GM23338 (cell line): ENCODE measurements at regions not wholly inside any gene's neighbourhood (a gene's known extent, or its start where the extent isn't known, plus 50 kb on each side); places are given as distances from the start of the nearest gene placed in this dataset.
"Not testable (repeated sequence)": the region's sequence is repeated elsewhere in the genome, so short reads cannot be mapped to it uniquely, and the experiment has no call there.

Experiments
- ATAC-seq: fragments of 200-7000 bp; cut with Tn5 transposase; 3 replicates; pipeline ENCODE4 v1.9.1; 2020
- DNase-seq: peaks from one replicate; pipeline ENCODE4 v3.0.0-alpha.2; 2015; ENCODE audit warnings: low spot score
- H2AFZ ChIP-seq: fragments of 200-600 bp; sonication (generic); 2 replicates; pipeline ENCODE4 v1.8.0; 2016; ENCODE audit warnings: antibody characterized with exemption, mild to moderate bottlenecking, moderate library complexity
- H3F3A ChIP-seq: fragments of 200-600 bp; sonication (generic); replicated peaks from 2 replicates; pipeline ENCODE4 v1.8.0; 2017; ENCODE audit warnings: antibody characterized with exemption, mixed run types, low read depth
- H3K27ac ChIP-seq: fragments of 200-600 bp; sonication (generic); 2 replicates; pipeline ENCODE4 v1.6.1; 2016; ENCODE audit warnings: low read depth
- H3K27me3 ChIP-seq: fragments of 200-600 bp; sonication (generic); 2 replicates; pipeline ENCODE4 v1.8.0; 2016; ENCODE audit warnings: mild to moderate bottlenecking, mixed run types, moderate library complexity; ENCODE audit not compliant: insufficient read depth
- H3K36me3 ChIP-seq: fragments of 200-600 bp; sonication (generic); 2 replicates; pipeline ENCODE4 v1.8.0; 2016; ENCODE audit warnings: mild to moderate bottlenecking; ENCODE audit not compliant: insufficient read depth
- H3K4me1 ChIP-seq: fragments of 200-600 bp; sonication (generic); 2 replicates; pipeline ENCODE4 v1.8.0; 2016; ENCODE audit warnings: mild to moderate bottlenecking, moderate library complexity; ENCODE audit not compliant: insufficient read depth
- H3K4me2 ChIP-seq: fragments of 200-600 bp; sonication (generic); 2 replicates; pipeline ENCODE4 v1.7.1; 2017; ENCODE audit warnings: mixed run types
- H3K4me3 ChIP-seq: fragments of 200-600 bp; sonication (generic); 2 replicates; pipeline ENCODE4 v1.6.1; 2016; ENCODE audit warnings: mixed run types
- H3K79me2 ChIP-seq: fragments of 200-600 bp; sonication (generic); replicated peaks from 2 replicates; pipeline ENCODE4 v1.8.0; 2017; ENCODE audit warnings: mild to moderate bottlenecking; ENCODE audit not compliant: insufficient read depth
- H3K9me2 ChIP-seq: fragments of 200-600 bp; sonication (generic); 2 replicates; pipeline ENCODE4 v1.8.0; 2017; ENCODE audit not compliant: insufficient read depth
- H4K20me1 ChIP-seq: fragments of 200-600 bp; sonication (generic); replicated peaks from 2 replicates; pipeline ENCODE4 v1.8.0; 2017; ENCODE audit warnings: mild to moderate bottlenecking; ENCODE audit not compliant: insufficient read depth
- H3K27ac Mint-ChIP-seq: 2 replicates; pipeline ENCODE4 v1.8.0; 2020; ENCODE audit warnings: inconsistent platforms, mild to moderate bottlenecking, moderate library complexity, mixed read lengths
- H3K27me3 Mint-ChIP-seq: 3 replicates; pipeline ENCODE4 v1.8.0; 2022; ENCODE audit warnings: low read depth, mild to moderate bottlenecking, moderate library complexity, mixed read lengths, inconsistent platforms; ENCODE audit not compliant: insufficient read depth, poor library complexity
- H3K36me3 Mint-ChIP-seq: 3 replicates; pipeline ENCODE4 v1.8.0; 2021; ENCODE audit warnings: low read depth, mild to moderate bottlenecking, inconsistent platforms, moderate library complexity, mixed read lengths
- H3K4me1 Mint-ChIP-seq: 3 replicates; pipeline ENCODE4 v1.8.0; 2020; ENCODE audit warnings: mild to moderate bottlenecking, inconsistent platforms, mixed read lengths
- H3K4me3 Mint-ChIP-seq: 3 replicates; pipeline ENCODE4 v1.8.0; 2021; ENCODE audit warnings: moderate library complexity, mild to moderate bottlenecking, inconsistent platforms, mixed read lengths
- H3K9me3 Mint-ChIP-seq: 3 replicates; pipeline ENCODE4 v1.8.0; 2020; ENCODE audit warnings: moderate library complexity, mild to moderate bottlenecking, inconsistent platforms, mixed read lengths
- CREB1 ChIP-seq: fragments of 250-450 bp; sonication (Bioruptor Pico); IDR thresholded peaks from 2 replicates; pipeline ENCODE4 v1.5.0; 2020; ENCODE audit warnings: low read depth, mild to moderate bottlenecking, moderate library complexity
- ETS1 ChIP-seq: IDR thresholded peaks from 2 replicates; pipeline ENCODE4 v1.6.1; 2016; ENCODE audit warnings: antibody characterized with exemption
- EZH2 ChIP-seq: fragments of 200-600 bp; sonication (generic); IDR thresholded peaks from one replicate; pipeline ENCODE4 v1.8.0; 2017; ENCODE audit warnings: antibody characterized with exemption, mild to moderate bottlenecking, low read depth; ENCODE audit not compliant: unreplicated experiment
- JUNB ChIP-seq: IDR thresholded peaks from one replicate; pipeline ENCODE4 v1.6.1; 2016; ENCODE audit warnings: antibody characterized with exemption; ENCODE audit not compliant: unreplicated experiment
- NANOG ChIP-seq: IDR thresholded peaks from 2 replicates; pipeline ENCODE4 v1.6.1; 2016; ENCODE audit warnings: antibody characterized with exemption, borderline replicate concordance
- REST ChIP-seq: IDR thresholded peaks from one replicate; pipeline ENCODE4 v1.6.1; 2018; ENCODE audit warnings: antibody characterized with exemption; ENCODE audit not compliant: unreplicated experiment
- STAT1 ChIP-seq: IDR thresholded peaks from one replicate; pipeline ENCODE4 v1.6.1; 2016; ENCODE audit warnings: antibody characterized with exemption; ENCODE audit not compliant: unreplicated experiment
- ZNF114 ChIP-seq: fragments of 250-450 bp; sonication (Bioruptor Pico); IDR thresholded peaks from 2 replicates; pipeline ENCODE4 v1.5.0; 2020; ENCODE audit warnings: mild to moderate bottlenecking, moderate library complexity
- ZNF331 ChIP-seq: fragments of 250-450 bp; sonication (Bioruptor Pico); IDR thresholded peaks from 2 replicates; pipeline ENCODE4 v1.5.0; 2020; ENCODE audit warnings: low read depth, mild to moderate bottlenecking, moderate library complexity
- ZNF462 ChIP-seq: fragments of 250-450 bp; sonication (Bioruptor Pico); IDR thresholded peaks from 2 replicates; pipeline ENCODE4 v1.5.0; 2020; ENCODE audit warnings: mild to moderate bottlenecking, moderate library complexity

GRCh38 chr5:155575861-155576260 is 562.3 kb downstream of the KIF4B start (continued):
- TF ChIP-seq EZH2 = no peak
- TF ChIP-seq ZNF331 = no peak
- no peak for TF ChIP-seq CREB1 (CRISPR knock-in tag)
- TF ChIP-seq ZNF114 (CRISPR knock-in tag) = no peak
- no peak for TF ChIP-seq NANOG

- H3K36me3 ChIP-seq, H2AFZ ChIP-seq, H3K9me2 ChIP-seq, H3K27ac ChIP-seq, H3K4me1 Mint-ChIP-seq, H3K4me3 ChIP-seq, H3K4me2 ChIP-seq, DNase-seq, H3K36me3 Mint-ChIP-seq, H3K27me3 ChIP-seq, H3K4me1 ChIP-seq, ATAC-seq, H3K9me3 Mint-ChIP-seq, H4K20me1 ChIP-seq, H3K4me3 Mint-ChIP-seq, H3K27ac Mint-ChIP-seq, H3F3A ChIP-seq, H3K27me3 Mint-ChIP-seq, H3K79me2 ChIP-seq: not testable (repeated sequence)
These were observed 573.3 kb downstream of the KIF4B start for GRCh38 chr5:155586808-155587207.

- Histone ChIP-seq H3K4me2 (no peak overlapping the region), H2AFZ (no peak overlapping the region)
- no peak for ATAC-seq
- TF ChIP-seq ZNF114 (CRISPR knock-in tag) (no peak), ETS1 (no peak), JUNB (no peak), NANOG (no peak), EZH2 (no peak), ZNF462 (CRISPR knock-in tag) (no peak), CREB1 (CRISPR knock-in tag) (no peak), ZNF331 (no peak), REST (no peak), STAT1 (no peak)
These were observed 573.9 kb downstream of the KIF4B start for GRCh38 chr5:155587458-155587857.

More at GRCh38 chr5:155587458-155587857, 573.9 kb downstream of the KIF4B start:
- H3K27ac Mint-ChIP-seq = no peak overlapping the region
- Histone ChIP-seq H3K27ac (no peak overlapping the region), H3K9me2 (no peaks in the 10 kb centered on the region), H3K4me1 (no peaks in the 10 kb centered on the region), H4K20me1 (no peaks in the 10 kb centered on the region), H3K27me3 (no peaks in the 10 kb centered on the region), H3K79me2 (no peaks in the 10 kb centered on the region), H3F3A (no peaks in the 10 kb centered on the region), H3K36me3 (no peaks in the 10 kb centered on the region), H3K4me3 (no peak overlapping the region)
- no peaks in the 10 kb centered on the region for H3K4me1 Mint-ChIP-seq
- no peak for DNase-seq
- no peak overlapping the region for H3K4me3 Mint-ChIP-seq
- H3K27me3 Mint-ChIP-seq = peaks cover 4% of the 10 kb centered on the region
- peaks cover 3% of the 10 kb centered on the region; the same call in 1 of the 3 replicates for H3K36me3 Mint-ChIP-seq
- H3K9me3 Mint-ChIP-seq = 0 out of 3 replicates have a peak, but pooled peaks cover 4% of the 10 kb centered on the region
